SK-N-SH treated with all-trans-retinoic acid at 6 μM for 48 hours (cell line): ENCODE measurements at regions not wholly inside any gene's neighbourhood (a gene's known extent, or its start where the extent isn't known, plus 50 kb on each side); places are given as distances from the start of the nearest gene placed in this dataset.

Experiments used
- ARNTL ChIP-seq: fragments of 450-650 bp; formaldehyde crosslinking; IDR thresholded peaks from 2 replicates; pipeline ENCODE4 v1.5.0; 2020; ENCODE audit warnings: low read depth, mild to moderate bottlenecking, moderate library complexity, borderline replicate concordance
- CSDC2 ChIP-seq: fragments of 250-450 bp; sonication (Bioruptor Pico); IDR thresholded peaks from 2 replicates; pipeline ENCODE4 v1.5.0; 2020; ENCODE audit warnings: mild to moderate bottlenecking, moderate library complexity
- GLIS3 ChIP-seq: fragments of 250-450 bp; sonication (Bioruptor Pico); IDR thresholded peaks from 2 replicates; pipeline ENCODE4 v1.5.0; 2020; ENCODE audit warnings: mild to moderate bottlenecking, moderate library complexity
- ISL1 ChIP-seq: fragments of 250-450 bp; sonication (Bioruptor Pico); IDR thresholded peaks from 2 replicates; pipeline ENCODE4 v2.1.2; 2022; ENCODE audit warnings: mild to moderate bottlenecking, moderate library complexity
- PATZ1 ChIP-seq: fragments of 250-450 bp; sonication (Bioruptor Pico); IDR thresholded peaks from 2 replicates; pipeline ENCODE4 v1.8.0; 2020; ENCODE audit warnings: mild to moderate bottlenecking, moderate library complexity, borderline replicate concordance
- POU6F1 ChIP-seq: fragments of 250-450 bp; sonication (Bioruptor Pico); IDR thresholded peaks from 2 replicates; pipeline ENCODE4 v1.8.0; 2021; ENCODE audit warnings: low read depth, mild to moderate bottlenecking, moderate library complexity, borderline replicate concordance
- PPARA ChIP-seq: fragments of 250-450 bp; sonication (Bioruptor Pico); IDR thresholded peaks from 2 replicates; pipeline ENCODE4 v1.5.0; 2020; ENCODE audit warnings: mild to moderate bottlenecking, borderline replicate concordance
- RARB ChIP-seq: fragments of 250-450 bp; sonication (Bioruptor Pico); IDR thresholded peaks from 2 replicates; pipeline ENCODE4 v1.8.0; 2021; ENCODE audit warnings: mild to moderate bottlenecking, moderate library complexity
- TCF4 ChIP-seq: fragments of 250-450 bp; sonication (Bioruptor Pico); IDR thresholded peaks from 2 replicates; pipeline ENCODE4 v1.8.0; 2021; ENCODE audit warnings: mild to moderate bottlenecking, moderate library complexity, borderline replicate concordance
- TOX ChIP-seq: fragments of 250-450 bp; sonication (Bioruptor Pico); IDR thresholded peaks from 2 replicates; pipeline ENCODE4 v1.8.0; 2021; ENCODE audit warnings: mild to moderate bottlenecking, moderate library complexity, borderline replicate concordance
- TSHZ2 ChIP-seq: fragments of 250-450 bp; sonication (Bioruptor Pico); IDR thresholded peaks from 2 replicates; pipeline ENCODE4 v1.5.0; 2020; ENCODE audit warnings: mild to moderate bottlenecking, moderate library complexity
- ZFP3 ChIP-seq: fragments of 250-450 bp; sonication (Bioruptor Pico); IDR thresholded peaks from 2 replicates; pipeline ENCODE4 v1.5.0; 2020; ENCODE audit warnings: mild to moderate bottlenecking, moderate library complexity
- ZFP30 ChIP-seq: fragments of 450-650 bp; formaldehyde crosslinking; IDR thresholded peaks from 2 replicates; pipeline ENCODE4 v1.5.0; 2022; ENCODE audit warnings: mild to moderate bottlenecking, moderate library complexity

GRCh38 chr2:18741191-18741590 lies 151.8 kb upstream of the NT5C1B start:
- TF ChIP-seq PATZ1 (CRISPR knock-in tag) (no peak), GLIS3 (CRISPR knock-in tag) (no peak), ISL1 (CRISPR knock-in tag) (no peak), ARNTL (no peak), POU6F1 (CRISPR knock-in tag) (no peak), CSDC2 (CRISPR knock-in tag) (no peak), RARB (CRISPR knock-in tag) (no peak), ZFP30 (CRISPR knock-in tag) (no peak), TSHZ2 (CRISPR knock-in tag) (no peak), TCF4 (CRISPR knock-in tag) (no peak), PPARA (CRISPR knock-in tag) (no peak), TOX (no peak), ZFP3 (CRISPR knock-in tag) (no peak)
